ENCODE measurements at regions not wholly inside any gene's neighbourhood (a gene's known extent, or its start where the extent isn't known, plus 50 kb on each side); places are given as distances from the start of the nearest gene placed in this dataset.

DNA sequence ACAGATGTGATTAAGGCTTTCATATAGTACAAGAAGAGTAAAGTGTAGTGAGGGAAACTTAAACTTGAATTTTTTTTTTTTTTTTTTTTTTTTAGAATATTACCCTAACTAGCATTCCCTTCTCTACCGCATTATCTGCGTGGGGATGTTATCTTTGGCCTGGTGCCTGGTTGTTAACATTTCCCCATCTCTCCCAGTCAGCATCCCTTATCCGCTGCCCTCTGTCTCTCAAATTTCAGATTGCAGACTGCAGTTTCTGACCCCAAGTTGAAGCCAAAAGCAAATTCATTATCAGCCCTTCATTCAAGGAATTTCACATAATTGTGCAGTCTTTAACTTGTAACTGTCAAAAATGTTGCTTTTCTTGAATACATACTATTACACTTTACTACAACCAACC is 353.0 kb downstream of the PLOD2 start:
- Histone ChIP-seq H2BK5ac (ENCODE audit: low read depth, low read length, poor library complexity, severe bottlenecking) (no peak overlapping the region), H2AFZ (ENCODE audit: low read depth, low read length) (no peak overlapping the region), H2BK120ac (ENCODE audit: low read depth, low read length) (no peak overlapping the region), H3K9me3 (ENCODE audit: control insufficient read depth, low read length) (no peaks in the 10 kb centered on the region), H2BK15ac (ENCODE audit: low read depth, poor library complexity, severe bottlenecking) (no peak overlapping the region), H3K36me3 (ENCODE audit: control insufficient read depth in 1 of 2, insufficient read depth in 2 of 2, low read depth in 1 of 2, low read length in 2 of 2) (no peaks in the 10 kb centered on the region), H3K23ac (ENCODE audit: low read length in 2 of 2) (no peak overlapping the region), H3K18ac (ENCODE audit: low read depth in 1 of 2, low read length in 2 of 2) (no peak overlapping the region), H3K4ac (ENCODE audit: low read depth in 1 of 2, low read length in 2 of 2) (no peak overlapping the region), H3K79me1 (replicated peaks; ENCODE audit: low read length, poor library complexity, severe bottlenecking) (no peaks in the 10 kb centered on the region), H3K4me3 (ENCODE audit: insufficient read depth in 1 of 2, low read depth in 1 of 2, low read length in 2 of 2) (no peak overlapping the region), H3K4me1 (ENCODE audit: control insufficient read depth, insufficient read depth, low read depth, low read length) (no peaks in the 10 kb centered on the region), H3K27me3 (ENCODE audit: control insufficient read depth in 1 of 2, insufficient read depth in 1 of 2, low read length in 2 of 2) (no peaks in the 10 kb centered on the region), H2BK12ac (ENCODE audit: low read length in 2 of 2) (no peak overlapping the region), H2AK5ac (ENCODE audit: low read length, severe bottlenecking) (no peak overlapping the region), H3K9ac (ENCODE audit: low read length) (no peak overlapping the region), H3K27ac (ENCODE audit: low read length, poor library complexity, severe bottlenecking) (no peak overlapping the region), H3K4me2 (ENCODE audit: low read length, poor library complexity, severe bottlenecking) (no peak overlapping the region), H3K14ac (ENCODE audit: low read length in 2 of 2) (no peak overlapping the region), H4K91ac (ENCODE audit: low read length) (no peak overlapping the region), H4K8ac (ENCODE audit: low read length) (no peak overlapping the region)
- 52% methylated on average over 3 of the region's 3 CpGs for WGBS
- peak; percentile 5 for DNase-seq

DNA sequence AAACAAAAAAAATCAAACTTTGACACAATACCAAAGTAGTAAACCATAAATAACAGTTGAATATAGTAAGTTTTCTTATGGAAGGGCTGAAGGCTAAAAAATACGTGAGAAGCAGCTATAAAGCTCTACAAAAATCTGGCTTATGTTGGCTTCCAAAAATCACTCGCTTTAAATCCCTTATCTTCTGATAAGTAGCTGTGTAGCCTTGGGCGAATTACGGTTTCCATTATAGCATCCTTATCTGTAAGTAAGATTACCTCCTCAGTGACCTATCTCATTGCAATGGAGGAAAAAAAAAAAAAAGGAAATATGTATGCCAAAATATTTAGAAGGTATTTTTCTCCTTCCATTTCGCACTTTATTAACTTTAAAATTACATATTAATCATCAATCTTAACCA is 348.6 kb downstream of the PLOD2 start:
- Histone ChIP-seq H2BK12ac (ENCODE audit: low read length in 2 of 2) (no peak overlapping the region), H3K27ac (ENCODE audit: low read length, poor library complexity, severe bottlenecking) (no peak overlapping the region), H3K9ac (ENCODE audit: low read length) (no peak overlapping the region)

DNA sequence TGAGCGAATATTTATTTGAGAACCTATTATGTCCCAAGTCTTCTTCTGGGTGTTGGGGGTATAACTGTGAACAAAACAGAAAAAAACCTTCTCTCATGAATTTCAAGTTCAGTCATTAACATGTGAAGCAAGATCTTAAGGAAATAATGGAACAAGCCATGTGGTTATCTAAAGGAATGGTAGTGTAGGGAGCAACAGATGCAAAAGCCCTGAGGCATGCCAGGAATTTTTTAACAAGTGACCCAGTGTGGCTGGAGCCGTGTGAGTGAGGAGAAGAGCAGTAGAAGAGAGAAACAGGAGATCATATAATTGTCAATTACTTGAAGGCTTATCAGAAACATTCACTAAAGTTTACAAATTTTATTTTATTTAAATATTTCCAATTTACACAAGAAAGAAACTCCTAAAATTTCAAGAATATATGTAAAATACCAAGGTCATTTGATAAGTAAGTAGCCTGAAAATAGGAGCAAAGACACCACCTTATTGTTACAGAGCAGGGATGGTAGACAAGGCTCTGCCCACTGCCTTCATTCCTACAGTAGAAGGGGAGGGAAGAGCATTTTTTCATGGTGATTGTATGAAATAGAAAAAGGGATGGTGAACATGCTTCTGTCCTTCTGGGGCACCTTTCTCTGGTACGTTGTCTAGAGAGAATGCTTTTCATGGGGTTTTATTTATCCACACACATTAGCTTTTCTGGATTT is 345.1 kb downstream of the PLOD2 start:
- no peak overlapping the region for H2AFZ ChIP-seq (ENCODE audit: low read depth, low read length)
- no peak overlapping the region for H4K91ac ChIP-seq (ENCODE audit: low read length)
- no peak overlapping the region for H3K14ac ChIP-seq (ENCODE audit: low read length in 2 of 2)
- H3K79me1 ChIP-seq (replicated peaks; ENCODE audit: low read length, poor library complexity, severe bottlenecking): no peaks in the 10 kb centered on the region
- no peak overlapping the region for H2BK12ac ChIP-seq (ENCODE audit: low read length in 2 of 2)
- no peaks in the 10 kb centered on the region for H3K36me3 ChIP-seq (ENCODE audit: control insufficient read depth in 1 of 2, insufficient read depth in 2 of 2, low read depth in 1 of 2, low read length in 2 of 2)
- no peak overlapping the region for H3K9ac ChIP-seq (ENCODE audit: low read length)
- no peak overlapping the region for H3K4ac ChIP-seq (ENCODE audit: low read depth in 1 of 2, low read length in 2 of 2)
- H3K18ac ChIP-seq (ENCODE audit: low read depth in 1 of 2, low read length in 2 of 2): no peak overlapping the region
- H3K4me2 ChIP-seq (ENCODE audit: low read length, poor library complexity, severe bottlenecking): no peak overlapping the region
- H3K4me3 ChIP-seq (ENCODE audit: insufficient read depth in 1 of 2, low read depth in 1 of 2, low read length in 2 of 2): no peak overlapping the region
- H4K8ac ChIP-seq (ENCODE audit: low read length): no peak overlapping the region
- H3K27me3 ChIP-seq (ENCODE audit: control insufficient read depth in 1 of 2, insufficient read depth in 1 of 2, low read length in 2 of 2): no peaks in the 10 kb centered on the region
- no peak overlapping the region for H2BK15ac ChIP-seq (ENCODE audit: low read depth, poor library complexity, severe bottlenecking)
- H3K4me1 ChIP-seq (ENCODE audit: control insufficient read depth, insufficient read depth, low read depth, low read length): no peaks in the 10 kb centered on the region
- H3K23ac ChIP-seq (ENCODE audit: low read length in 2 of 2): no peak overlapping the region
- no peak overlapping the region for H2BK120ac ChIP-seq (ENCODE audit: low read depth, low read length)
- no peak overlapping the region for H2BK5ac ChIP-seq (ENCODE audit: low read depth, low read length, poor library complexity, severe bottlenecking)
- H3K27ac ChIP-seq (ENCODE audit: low read length, poor library complexity, severe bottlenecking): no peak overlapping the region
- no peaks in the 10 kb centered on the region for H3K9me3 ChIP-seq (ENCODE audit: control insufficient read depth, low read length)
- no CpG with 5 or more reads among the region's 3 CpGs for WGBS
- H2AK5ac ChIP-seq (ENCODE audit: low read length, severe bottlenecking): no peak overlapping the region
- DNase-seq: no peak

More for the DNA sequence above, 348.6 kb downstream of the PLOD2 start:
- Histone ChIP-seq H3K14ac (ENCODE audit: low read length in 2 of 2) (no peak overlapping the region), H4K8ac (ENCODE audit: low read length) (no peak overlapping the region), H4K91ac (ENCODE audit: low read length) (no peak overlapping the region), H3K23ac (ENCODE audit: low read length in 2 of 2) (no peak overlapping the region), H3K79me1 (replicated peaks; ENCODE audit: low read length, poor library complexity, severe bottlenecking) (no peaks in the 10 kb centered on the region), H2AK5ac (ENCODE audit: low read length, severe bottlenecking) (no peak overlapping the region), H3K36me3 (ENCODE audit: control insufficient read depth in 1 of 2, insufficient read depth in 2 of 2, low read depth in 1 of 2, low read length in 2 of 2) (no peaks in the 10 kb centered on the region), H3K4me1 (ENCODE audit: control insufficient read depth, insufficient read depth, low read depth, low read length) (no peaks in the 10 kb centered on the region), H2BK5ac (ENCODE audit: low read depth, low read length, poor library complexity, severe bottlenecking) (no peak overlapping the region), H3K9me3 (ENCODE audit: control insufficient read depth, low read length) (no peaks in the 10 kb centered on the region), H2BK15ac (ENCODE audit: low read depth, poor library complexity, severe bottlenecking) (no peak overlapping the region), H3K4me3 (ENCODE audit: insufficient read depth in 1 of 2, low read depth in 1 of 2, low read length in 2 of 2) (no peak overlapping the region), H3K18ac (ENCODE audit: low read depth in 1 of 2, low read length in 2 of 2) (no peak overlapping the region), H3K4ac (ENCODE audit: low read depth in 1 of 2, low read length in 2 of 2) (no peak overlapping the region), H2AFZ (ENCODE audit: low read depth, low read length) (no peak overlapping the region), H3K4me2 (ENCODE audit: low read length, poor library complexity, severe bottlenecking) (no peak overlapping the region), H3K27me3 (ENCODE audit: control insufficient read depth in 1 of 2, insufficient read depth in 1 of 2, low read length in 2 of 2) (no peaks in the 10 kb centered on the region), H2BK120ac (ENCODE audit: low read depth, low read length) (no peak overlapping the region)
- DNase-seq: no peak
- 67% methylated on average over 1 of the region's 5 CpGs for WGBS

DNA sequence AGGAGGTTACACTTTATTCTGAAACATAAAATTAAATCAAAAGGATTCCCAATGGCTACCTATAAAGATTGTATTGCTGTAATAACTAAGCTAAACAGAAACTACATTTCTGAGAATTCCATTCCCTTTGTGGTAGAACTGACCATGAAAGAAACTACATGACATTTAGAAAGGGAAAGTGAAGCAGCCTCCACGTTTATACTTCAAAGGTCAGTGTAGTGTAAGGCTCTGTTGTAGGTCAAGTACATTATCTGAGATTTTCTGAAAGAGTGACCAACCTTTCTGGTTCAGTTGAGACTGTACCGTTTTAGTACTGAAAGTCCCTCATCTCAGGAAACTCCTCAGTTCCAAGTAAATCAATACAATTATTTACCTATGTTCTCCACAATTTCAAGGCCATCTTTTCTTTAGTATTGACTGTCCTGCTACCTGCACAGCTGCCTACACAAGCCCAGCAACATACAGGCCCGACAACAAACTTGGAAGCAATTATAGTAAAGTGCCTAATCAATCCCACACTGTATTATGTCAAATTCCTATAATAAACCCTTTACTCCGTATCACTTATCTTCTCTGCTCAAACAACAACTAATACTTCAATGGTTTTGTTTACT is 343.0 kb downstream of the PLOD2 start:
- Histone ChIP-seq H3K36me3 (ENCODE audit: control insufficient read depth in 1 of 2, insufficient read depth in 2 of 2, low read depth in 1 of 2, low read length in 2 of 2) (no peaks in the 10 kb centered on the region), H4K91ac (ENCODE audit: low read length) (no peak overlapping the region), H3K9ac (ENCODE audit: low read length) (no peak overlapping the region), H3K4ac (ENCODE audit: low read depth in 1 of 2, low read length in 2 of 2) (no peak overlapping the region), H3K4me3 (ENCODE audit: insufficient read depth in 1 of 2, low read depth in 1 of 2, low read length in 2 of 2) (no peak overlapping the region), H2BK12ac (ENCODE audit: low read length in 2 of 2) (no peak overlapping the region), H3K14ac (ENCODE audit: low read length in 2 of 2) (no peak overlapping the region), H2AFZ (ENCODE audit: low read depth, low read length) (no peak overlapping the region), H2BK15ac (ENCODE audit: low read depth, poor library complexity, severe bottlenecking) (no peak overlapping the region), H3K4me1 (ENCODE audit: control insufficient read depth, insufficient read depth, low read depth, low read length) (no peaks in the 10 kb centered on the region), H3K9me3 (ENCODE audit: control insufficient read depth, low read length) (no peaks in the 10 kb centered on the region), H2AK5ac (ENCODE audit: low read length, severe bottlenecking) (no peak overlapping the region), H4K8ac (ENCODE audit: low read length) (no peak overlapping the region), H3K27ac (ENCODE audit: low read length, poor library complexity, severe bottlenecking) (no peak overlapping the region), H3K27me3 (ENCODE audit: control insufficient read depth in 1 of 2, insufficient read depth in 1 of 2, low read length in 2 of 2) (no peaks in the 10 kb centered on the region), H2BK120ac (ENCODE audit: low read depth, low read length) (no peak overlapping the region), H3K79me1 (replicated peaks; ENCODE audit: low read length, poor library complexity, severe bottlenecking) (no peaks in the 10 kb centered on the region), H3K18ac (ENCODE audit: low read depth in 1 of 2, low read length in 2 of 2) (no peak overlapping the region), H3K4me2 (ENCODE audit: low read length, poor library complexity, severe bottlenecking) (no peak overlapping the region), H3K23ac (ENCODE audit: low read length in 2 of 2) (no peak overlapping the region), H2BK5ac (ENCODE audit: low read depth, low read length, poor library complexity, severe bottlenecking) (no peak overlapping the region)
- DNase-seq: no peak
- WGBS: 75% methylated on average over 3 of the region's 4 CpGs
